Natural killer cell (primary cell): ENCODE measurements at regions not wholly inside any gene's neighbourhood (a gene's known extent, or its start where the extent isn't known, plus 50 kb on each side); places are given as distances from the start of the nearest gene placed in this dataset.

Experiments
- ATAC-seq, 3 donors: fragments of 150-1000 bp in 2 of 3; fragments of 200-7000 bp in 1 of 3; cut with Tn5 transposase; 1 replicate in 1 of 3; 2 replicates in 2 of 3; pipeline ENCODE4 v1.10.0; 2021; ENCODE audit warnings: mild to moderate bottlenecking in 2 of 3, moderate library complexity in 2 of 3
- DNase-seq, 2 donors: peaks; one replicate each; pipeline versions ENCODE4 v3.0.0 to v3.0.0-alpha.2; 2013 to 2021; ENCODE audit warnings: mixed read lengths in 1 of 2
- H3K27ac ChIP-seq: one replicate; pipeline ENCODE4 v1.5.1; 2013; ENCODE audit warnings: mild to moderate bottlenecking, low read length
- H3K27me3 ChIP-seq: one replicate; pipeline ENCODE4 v1.6.1; 2013; ENCODE audit warnings: low read length; ENCODE audit not compliant: control insufficient read depth, insufficient read depth
- H3K36me3 ChIP-seq: one replicate; pipeline ENCODE4 v1.6.1; 2013; ENCODE audit warnings: low read length; ENCODE audit not compliant: control insufficient read depth, insufficient read depth
- H3K4me1 ChIP-seq: one replicate; pipeline ENCODE4 v1.6.1; 2013; ENCODE audit warnings: low read length; ENCODE audit not compliant: control insufficient read depth, insufficient read depth
- H3K4me3 ChIP-seq: one replicate; pipeline ENCODE4 v1.5.1; 2013; ENCODE audit warnings: low read length
- H3K9me3 ChIP-seq: one replicate; pipeline ENCODE4 v1.6.1; 2013; ENCODE audit warnings: low read length; ENCODE audit not compliant: control insufficient read depth, insufficient read depth
- H3K27ac Mint-ChIP-seq, 2 donors: one replicate each; pipeline ENCODE4 v1.8.0; 2022; ENCODE audit warnings: mild to moderate bottlenecking in 2 of 2, mixed read lengths in 2 of 2, moderate library complexity in 1 of 2
- H3K27me3 Mint-ChIP-seq, 2 donors: one replicate each; pipeline ENCODE4 v1.8.0; 2022; ENCODE audit warnings: low read depth in 2 of 2, mixed read lengths in 2 of 2
- H3K36me3 Mint-ChIP-seq: one replicate; pipeline ENCODE4 v1.8.0; 2022; ENCODE audit warnings: mixed read lengths
- H3K4me1 Mint-ChIP-seq, 2 donors: one replicate each; pipeline ENCODE4 v1.8.0; 2022; ENCODE audit warnings: mixed read lengths in 2 of 2
- H3K4me3 Mint-ChIP-seq: one replicate; pipeline ENCODE4 v1.8.0; 2022; ENCODE audit warnings: mild to moderate bottlenecking, moderate library complexity, mixed read lengths
- H3K9me3 Mint-ChIP-seq, 2 donors: one replicate each; pipeline ENCODE4 v1.8.0; 2022; ENCODE audit warnings: mixed read lengths in 2 of 2
- CTCF ChIP-seq: fragments of 200-600 bp; IDR thresholded peaks from one replicate; pipeline ENCODE4 v1.8.0; 2022; ENCODE audit warnings: antibody characterized with exemption
- whole genome bisulfite sequencing: methylation state at CpG from one replicate; pipeline ENCODE4 v1.1.7; 2013; ENCODE audit warnings: missing lambda C conversion rate; ENCODE audit not compliant: insufficient coverage; 5-methylcytosine and 5-hydroxymethylcytosine counted together
- intact Hi-C: fragments of 100-400 bp; cut with micrococcal nuclease; formaldehyde crosslinking; loops from one replicate; pipeline ENCODE4 v1.14.2; 2022

GRCh38 chr4:138858419-138858818, 157.2 kb upstream of the NOCT start:
- no peaks in the 10 kb centered on the region for H3K36me3 Mint-ChIP-seq
- no peak overlapping the region for H3K4me3 ChIP-seq
- TF ChIP-seq CTCF, result no peak
- no peaks in the 10 kb centered on the region for H3K36me3 ChIP-seq
- peaks cover 4 to 14% of the 10 kb centered on the region in 2 donors for H3K27me3 Mint-ChIP-seq
- H3K9me3 Mint-ChIP-seq, result no peaks in the 10 kb centered on the region
- H3K27ac ChIP-seq, result no peak overlapping the region
- no peak overlapping the region for H3K27ac Mint-ChIP-seq
- no peaks in the 10 kb centered on the region for H3K9me3 ChIP-seq
- no peaks in the 10 kb centered on the region for H3K4me1 ChIP-seq
- no peak for DNase-seq
- H3K27me3 ChIP-seq, result no peaks in the 10 kb centered on the region
- ATAC-seq, result no peak
- intact Hi-C loops, result no loop called here
- H3K4me1 Mint-ChIP-seq, result no peaks in the 10 kb centered on the region
- no peak overlapping the region for H3K4me3 Mint-ChIP-seq

GRCh38 chr4:138857416-138857815, 158.2 kb upstream of the NOCT start:
- no peak for DNase-seq
- no peak for ATAC-seq
- intact Hi-C loops, result no loop called here

GRCh38 chr4:138852681-138853080, 162.9 kb upstream of the NOCT start:
- Histone ChIP-seq H3K9me3 (no peaks in the 10 kb centered on the region), H3K4me3 (no peak overlapping the region), H3K36me3 (no peaks in the 10 kb centered on the region), H3K4me1 (no peaks in the 10 kb centered on the region), H3K27ac (no peak overlapping the region), H3K27me3 (no peaks in the 10 kb centered on the region)
- DNase-seq (no peak), ATAC-seq (no peak)
- H3K4me1 Mint-ChIP-seq, result no peaks in the 10 kb centered on the region
- H3K27ac Mint-ChIP-seq, result no peak overlapping the region
- H3K4me3 Mint-ChIP-seq, result no peak overlapping the region
- intact Hi-C loops, result no loop called here
- WGBS, result 100% methylated on average over 1 of the region's 2 CpGs
- H3K27me3 Mint-ChIP-seq, result peaks cover 0 to 8% of the 10 kb centered on the region in 2 donors
- H3K36me3 Mint-ChIP-seq, result no peaks in the 10 kb centered on the region
- no peak for TF ChIP-seq CTCF
- no peaks in the 10 kb centered on the region for H3K9me3 Mint-ChIP-seq

More at GRCh38 chr4:138857416-138857815, 158.2 kb upstream of the NOCT start:
- Mint-ChIP-seq H3K27ac (no peak overlapping the region), H3K27me3 (peaks cover 4 to 13% of the 10 kb centered on the region in 2 donors), H3K4me1 (no peaks in the 10 kb centered on the region), H3K4me3 (no peak overlapping the region), H3K9me3 (no peaks in the 10 kb centered on the region), H3K36me3 (no peaks in the 10 kb centered on the region)
- Histone ChIP-seq H3K4me3 (no peak overlapping the region), H3K27me3 (no peaks in the 10 kb centered on the region), H3K9me3 (no peaks in the 10 kb centered on the region), H3K4me1 (no peaks in the 10 kb centered on the region), H3K27ac (no peak overlapping the region), H3K36me3 (no peaks in the 10 kb centered on the region)
- no peak for TF ChIP-seq CTCF
- WGBS, result 91% methylated on average over 2 of the region's 2 CpGs
